Liver (tissue), 3 donors: ENCODE measurements at regions not wholly inside any gene's neighbourhood (a gene's known extent, or its start where the extent isn't known, plus 50 kb on each side); places are given as distances from the start of the nearest gene placed in this dataset.

Experiments
- ATF3 ChIP-seq: IDR thresholded peaks from 2 replicates; pipeline ENCODE4 v1.6.1; 2016; ENCODE audit warnings: antibody characterized with exemption
- CTCF ChIP-seq: fragments of 150-350 bp; IDR thresholded peaks from 2 replicates; pipeline ENCODE4 v1.5.1; 2017; ENCODE audit warnings: improper control_type of control experiment, low read depth, low read length; ENCODE audit not compliant: missing input control
- EGR1 ChIP-seq, 2 donors: IDR thresholded peaks; 2 replicates each; pipeline ENCODE4 v1.6.1; 2016 to 2018; ENCODE audit warnings: antibody characterized with exemption in 2 of 2, low read depth in 2 of 2
- FOXA1 ChIP-seq: IDR thresholded peaks from 2 replicates; pipeline ENCODE4 v1.6.1; 2016; ENCODE audit warnings: antibody characterized with exemption
- GABPA ChIP-seq, 2 donors: IDR thresholded peaks in 1 of 2; conservative IDR thresholded peaks in 1 of 2; 2 replicates each; pipeline ENCODE4 v1.6.1; 2016; ENCODE audit warnings: antibody characterized with exemption in 2 of 2, mild to moderate bottlenecking in 1 of 2, moderate library complexity in 1 of 2
- JUND ChIP-seq, 2 donors: IDR thresholded peaks; 2 replicates each; pipeline ENCODE4 v1.6.1; 2016; ENCODE audit warnings: antibody characterized with exemption in 2 of 2
- MAX ChIP-seq: IDR thresholded peaks from 2 replicates; pipeline ENCODE4 v1.6.1; 2016; ENCODE audit warnings: antibody characterized with exemption
- RAD21 ChIP-seq, 2 donors: IDR thresholded peaks; 2 replicates each; pipeline ENCODE4 v1.6.1; 2016; ENCODE audit warnings: antibody characterized with exemption in 2 of 2, mild to moderate bottlenecking in 2 of 2
- REST ChIP-seq: IDR thresholded peaks from 2 replicates; pipeline ENCODE4 v1.6.1; 2016; ENCODE audit warnings: antibody characterized with exemption, mild to moderate bottlenecking
- SP1 ChIP-seq: IDR thresholded peaks from 2 replicates; pipeline ENCODE4 v1.6.1; 2018; ENCODE audit warnings: antibody characterized with exemption, mild to moderate bottlenecking
- TAF1 ChIP-seq: conservative IDR thresholded peaks from 2 replicates; pipeline ENCODE4 v1.6.1; 2016; ENCODE audit warnings: antibody characterized with exemption, mild to moderate bottlenecking
- YY1 ChIP-seq: IDR thresholded peaks from 2 replicates; pipeline ENCODE4 v1.6.1; 2016; ENCODE audit warnings: antibody characterized with exemption, mild to moderate bottlenecking
- ZBTB33 ChIP-seq: IDR thresholded peaks from 2 replicates; pipeline ENCODE4 v1.6.1; 2016; ENCODE audit warnings: antibody characterized with exemption
- donor health status: healthy.
- donor health status: healthy.

GRCh38 chrX:36916941-36917340, 91.2 kb upstream of the FAM47C start:
- TF ChIP-seq CTCF (no peak), EGR1 (IDR thresholded peaks at IDR 0.05; ENCODE audit: low read depth in 2 of 2) (no peak), MAX (no peak), ZBTB33 (no peak), TAF1 (no peak), YY1 (no peak), RAD21 (IDR thresholded peaks at IDR 0.05) (no peak), FOXA1 (no peak), REST (no peak), JUND (IDR thresholded peaks at IDR 0.05) (no peak), ATF3 (no peak), GABPA (IDR thresholded peaks at IDR 0.05 in 1 of 2, conservative IDR thresholded peaks at IDR 0.05 in 1 of 2) (no peak), SP1 (no peak)
